Peyer's patch (tissue), 4 donors: ENCODE measurements at regions not wholly inside any gene's neighbourhood (a gene's known extent, or its start where the extent isn't known, plus 50 kb on each side); places are given as distances from the start of the nearest gene placed in this dataset.

ENCODE experiments used
- CTCF ChIP-seq, 6 experiments: fragments of 450-650 bp in 4 of 6; fragments of 200-600 bp in 2 of 6; sonication (generic) in 1 of 6; IDR thresholded peaks; one replicate each; pipeline ENCODE4 v1.5.1; 2017 to 2019; ENCODE audit warnings: antibody characterized with exemption in 6 of 6, mild to moderate bottlenecking in 3 of 6, moderate library complexity in 1 of 6
- POLR2A ChIP-seq, 2 donors: fragments of 450-650 bp; IDR thresholded peaks; one replicate each; pipeline ENCODE4 v1.5.1; 2017; ENCODE audit warnings: antibody characterized with exemption in 2 of 2, mild to moderate bottlenecking in 2 of 2, moderate library complexity in 2 of 2

- no peak for TF ChIP-seq POLR2A (IDR thresholded peaks at IDR 0.05)
- no peak for TF ChIP-seq CTCF (IDR thresholded peaks at IDR 0.05)
These were observed 229.2 kb downstream of the RPS24 start for GRCh38 chr10:78262860-78263259.
